ENCODE measurements at regions not wholly inside any gene's neighbourhood (a gene's known extent, or its start where the extent isn't known, plus 50 kb on each side); places are given as distances from the start of the nearest gene placed in this dataset.
"Not testable (repeated sequence)": the region's sequence is repeated elsewhere in the genome, so short reads cannot be mapped to it uniquely, and the experiment has no call there.

GRCh38 chr6:15171026-15171425 is 74.8 kb upstream of the JARID2 start:
- DNase-seq (ENCODE audit: extremely low read depth in 1 of 2, low read depth in 1 of 2), result no peak

GRCh38 chr6:15176816-15177370 is 69.0 kb upstream of the JARID2 start:
- DNase-seq (ENCODE audit: extremely low read depth in 1 of 2, low read depth in 1 of 2), result no peak

- no peak for DNase-seq (ENCODE audit: extremely low read depth in 1 of 2, low read depth in 1 of 2)
These were observed 61.9 kb upstream of the JARID2 start for GRCh38 chr6:15183979-15184378.

- DNase-seq (ENCODE audit: extremely low read depth in 1 of 2, low read depth in 1 of 2), result no peak
These were observed 61.4 kb upstream of the JARID2 start for GRCh38 chr6:15184441-15184861.

GRCh38 chr6:15185111-15185510 is 60.8 kb upstream of the JARID2 start:
- DNase-seq (ENCODE audit: extremely low read depth in 1 of 2, low read depth in 1 of 2), result not testable (repeated sequence)

- not testable (repeated sequence) for DNase-seq (ENCODE audit: extremely low read depth in 1 of 2, low read depth in 1 of 2)
These were observed 52.4 kb upstream of the JARID2 start for GRCh38 chr6:15193451-15193850.

- no peak for DNase-seq (ENCODE audit: extremely low read depth in 1 of 2, low read depth in 1 of 2)
These were observed 51.4 kb upstream of the JARID2 start for GRCh38 chr6:15194453-15194852.
